ENCODE measurements at regions not wholly inside any gene's neighbourhood (a gene's known extent, or its start where the extent isn't known, plus 50 kb on each side); places are given as distances from the start of the nearest gene placed in this dataset.
"Not testable (repeated sequence)": the region's sequence is repeated elsewhere in the genome, so short reads cannot be mapped to it uniquely, and the experiment has no call there.

DNA sequence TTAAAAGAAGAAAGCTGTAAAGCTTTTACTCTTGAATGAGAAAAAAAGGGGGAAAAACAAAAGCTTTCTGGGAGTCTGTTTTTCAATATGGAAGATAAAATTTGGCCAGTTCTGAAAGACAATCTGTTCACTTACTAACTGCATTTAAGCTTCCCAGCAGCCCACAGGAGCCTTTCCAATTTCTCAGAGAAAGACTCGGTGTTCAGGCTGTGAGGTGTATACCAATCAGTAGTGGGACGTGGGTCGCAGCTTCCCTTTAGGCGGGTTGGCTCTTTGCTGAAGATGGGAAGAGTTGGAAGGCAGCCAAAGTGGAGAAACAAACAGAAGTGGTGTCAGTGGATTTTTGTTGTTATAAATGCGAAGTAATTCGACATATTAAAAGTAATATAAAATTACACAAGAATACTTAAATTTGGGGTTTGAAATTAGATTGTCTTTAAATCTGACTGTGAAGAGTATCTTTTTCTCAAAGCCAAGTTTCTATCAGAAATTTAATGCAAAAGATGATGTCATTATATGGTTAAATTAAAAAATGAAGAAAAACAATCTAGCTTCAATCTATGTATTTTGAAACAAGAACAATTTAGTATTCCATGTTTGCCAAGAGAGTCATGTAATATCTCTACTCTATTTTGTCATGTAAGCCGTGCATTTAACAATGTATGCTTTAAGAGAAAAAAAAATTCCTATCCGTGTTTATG, 590.2 kb upstream of the ATXN7L3B start:
- no peak for DNase-seq (ENCODE audit: low read depth, low spot score)

DNA sequence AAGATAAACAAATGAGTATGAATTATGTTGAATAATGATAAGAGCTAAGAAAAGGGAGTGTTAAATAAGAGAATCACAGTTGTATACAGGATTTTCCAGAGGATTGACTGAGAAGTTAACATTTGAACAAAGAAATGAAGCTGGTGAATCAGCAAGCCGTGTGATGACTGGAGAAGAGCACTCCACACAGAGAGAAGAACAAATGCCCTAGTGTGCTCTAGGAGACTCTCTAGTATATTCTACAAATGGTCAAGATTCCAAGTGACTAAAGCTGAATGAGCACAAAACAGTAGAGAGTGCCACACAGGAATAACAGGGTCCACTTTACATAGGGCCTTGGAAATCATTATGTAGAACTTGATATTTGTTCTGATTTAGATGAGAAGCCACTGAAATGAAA, 587.1 kb upstream of the ATXN7L3B start:
- DNase-seq (ENCODE audit: low read depth, low spot score) = no peak

- no peak for DNase-seq (ENCODE audit: low read depth, low spot score)
These were observed 585.5 kb upstream of the ATXN7L3B start for GRCh38 chr12:73951956-73952703.

DNA sequence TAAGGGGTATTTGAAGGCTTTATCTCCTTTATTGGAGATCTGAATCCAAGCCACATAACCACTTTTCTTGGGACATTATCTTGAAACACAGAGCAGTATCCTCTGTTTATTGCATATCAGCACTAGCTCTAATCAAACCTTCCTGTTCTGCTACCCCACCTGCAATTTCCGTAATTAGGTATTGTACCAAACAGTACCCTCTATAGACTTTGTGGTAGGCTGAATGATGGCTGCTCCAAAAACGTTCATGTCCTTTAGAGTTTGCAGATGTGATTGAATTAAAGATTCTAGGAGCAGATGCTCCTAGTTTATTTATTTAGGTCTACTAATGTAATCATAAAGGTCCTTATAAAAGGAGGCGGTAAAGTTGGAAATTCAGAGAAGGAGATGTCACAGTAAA, 573.0 kb upstream of the ATXN7L3B start:
- no peak for DNase-seq (ENCODE audit: low read depth, low spot score)

GRCh38 chr12:73973486-73973885, 564.1 kb upstream of the ATXN7L3B start:
- DNase-seq (ENCODE audit: low read depth, low spot score) = no peak

DNA sequence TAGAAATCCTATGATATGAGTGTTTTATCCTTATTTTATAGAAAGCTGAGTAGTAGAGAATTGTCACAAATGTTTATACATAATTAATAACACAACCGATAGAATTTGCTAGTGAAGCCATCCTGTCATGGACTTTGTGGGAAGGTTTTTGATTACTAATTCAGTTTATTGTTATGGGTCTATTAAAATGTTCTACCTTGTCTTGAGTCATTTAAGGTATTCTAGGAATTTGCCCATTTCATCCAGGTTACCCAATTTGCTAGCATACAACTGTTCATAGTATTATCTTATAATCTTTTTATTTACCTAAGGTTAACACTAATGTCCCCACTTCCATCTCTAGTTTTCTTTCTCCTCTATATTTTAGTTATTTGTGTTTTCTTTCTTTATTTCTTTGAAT, 553.1 kb upstream of the ATXN7L3B start:
- no peak for DNase-seq (ENCODE audit: low read depth, low spot score)

DNA sequence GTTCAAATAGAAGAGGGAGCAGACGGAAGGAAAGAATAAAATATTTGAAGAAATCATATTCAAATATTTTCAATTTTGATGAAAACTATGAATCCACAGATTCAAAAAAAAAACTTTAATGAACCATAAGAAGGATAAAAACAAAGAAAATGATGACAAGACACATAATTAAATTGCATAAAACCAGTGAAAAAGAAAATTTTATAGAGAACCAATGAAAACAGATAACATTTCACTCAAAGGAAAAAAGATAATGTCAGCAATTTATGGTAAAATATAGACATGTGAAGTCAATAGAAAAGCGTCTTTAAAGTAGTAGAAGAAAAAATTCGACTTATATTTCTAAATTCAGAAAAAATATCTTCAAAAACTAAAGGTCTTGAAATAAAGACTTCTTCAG, 546.5 kb upstream of the ATXN7L3B start:
- DNase-seq (ENCODE audit: low read depth, low spot score) = no peak

DNA sequence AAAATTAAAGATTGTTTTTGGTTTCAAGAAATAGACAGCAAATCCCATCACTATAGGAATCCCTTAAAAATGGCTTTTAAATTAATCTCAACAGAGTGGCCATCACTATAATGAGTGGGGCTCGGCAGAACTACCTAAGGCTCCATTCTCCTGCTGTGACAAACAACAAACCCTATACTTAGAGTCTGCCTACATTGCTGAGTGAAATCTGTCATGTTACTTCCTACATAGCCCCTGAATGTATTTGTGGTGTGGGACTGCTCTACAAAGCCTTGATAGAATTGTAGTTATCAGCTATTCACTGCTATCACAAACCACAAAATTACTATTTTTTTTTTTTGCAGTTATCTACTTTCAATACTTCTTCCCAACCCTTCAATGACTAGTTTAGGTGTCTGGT, 538.7 kb upstream of the ATXN7L3B start:
- DNase-seq (ENCODE audit: low read depth, low spot score) = no peak

GRCh38 chr12:74015118-74015517, 522.5 kb upstream of the ATXN7L3B start:
- no peak for DNase-seq (ENCODE audit: low read depth, low spot score)

- not testable (repeated sequence) for DNase-seq (ENCODE audit: low read depth, low spot score)
These were observed 521.3 kb upstream of the ATXN7L3B start for GRCh38 chr12:74016324-74016723.

DNA sequence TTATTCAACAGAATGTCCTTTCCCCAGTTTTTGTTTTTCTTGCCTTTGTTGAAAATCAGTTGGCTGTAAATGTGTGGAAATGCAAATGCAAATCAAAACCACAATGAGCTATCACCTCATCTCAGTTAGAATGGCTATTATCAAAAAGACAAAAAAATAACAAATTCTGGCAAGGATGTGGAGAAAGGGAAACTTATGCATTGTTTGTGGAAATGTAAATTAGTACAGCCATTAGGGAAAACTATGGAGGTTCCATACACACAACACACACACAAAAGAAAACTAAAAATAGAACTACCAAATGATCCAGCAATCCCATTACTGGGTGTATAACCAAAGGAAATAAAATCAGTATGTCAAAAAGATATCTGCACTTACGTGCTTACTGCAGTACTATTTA, 518.8 kb upstream of the ATXN7L3B start:
- DNase-seq (ENCODE audit: low read depth, low spot score) = peak; percentile 19

DNA sequence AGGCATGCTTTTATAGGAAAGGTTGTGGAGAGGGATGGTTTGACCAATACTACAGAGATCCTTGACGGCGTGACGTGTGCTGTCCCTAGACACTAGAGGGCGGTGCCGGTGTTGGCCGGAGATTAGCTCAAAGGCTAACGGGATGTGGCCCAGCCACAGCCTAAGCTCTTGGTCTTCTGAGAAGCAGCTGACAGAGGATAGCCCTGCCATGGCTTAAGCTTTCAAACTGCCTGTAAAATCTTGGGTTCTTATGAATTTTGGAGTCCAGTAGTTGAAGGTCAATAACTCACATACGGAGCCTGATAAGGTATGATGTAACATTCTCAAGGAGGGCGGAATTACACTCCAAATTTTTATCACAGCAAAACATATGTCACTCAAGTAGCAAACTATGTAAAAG, 515.7 kb upstream of the ATXN7L3B start:
- peak; percentile 48 for DNase-seq (ENCODE audit: low read depth, low spot score)

- no peak for DNase-seq (ENCODE audit: low read depth, low spot score)
These were observed 506.6 kb upstream of the ATXN7L3B start for GRCh38 chr12:74031045-74031444.

GRCh38 chr12:74033531-74033930, 504.1 kb upstream of the ATXN7L3B start:
- DNase-seq (ENCODE audit: low read depth, low spot score) = no peak

GRCh38 chr12:74039138-74039537, 498.5 kb upstream of the ATXN7L3B start:
- DNase-seq (ENCODE audit: low read depth, low spot score) = not testable (repeated sequence)

GRCh38 chr12:74043343-74043742, 494.3 kb upstream of the ATXN7L3B start:
- peak; percentile 40 for DNase-seq (ENCODE audit: low read depth, low spot score)

DNA sequence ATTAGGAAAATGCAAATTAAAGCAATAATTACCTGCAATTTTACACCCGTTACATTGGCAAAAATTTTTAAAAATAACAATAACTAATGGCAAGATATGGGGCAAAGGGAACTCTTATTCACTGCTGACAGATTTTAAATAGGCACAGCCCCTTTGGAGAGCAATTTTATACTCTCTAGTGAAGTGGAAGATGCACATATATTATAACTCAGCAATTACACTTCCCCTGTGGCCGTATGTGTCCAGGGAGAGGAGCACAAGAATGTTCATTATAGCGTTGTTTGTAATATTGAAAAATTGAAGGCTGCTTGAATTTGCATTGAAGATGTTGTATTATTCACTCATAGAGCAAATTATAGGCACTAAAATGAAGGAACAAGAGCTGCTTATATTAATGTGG, 488.3 kb upstream of the ATXN7L3B start:
- DNase-seq (ENCODE audit: low read depth, low spot score) = no peak

- no peak for DNase-seq (ENCODE audit: low read depth, low spot score)
These were observed 485.8 kb upstream of the ATXN7L3B start for GRCh38 chr12:74051848-74052247.

- DNase-seq (ENCODE audit: low read depth, low spot score) = no peak
These were observed 471.2 kb upstream of the ATXN7L3B start for GRCh38 chr12:74066476-74066875.

DNA sequence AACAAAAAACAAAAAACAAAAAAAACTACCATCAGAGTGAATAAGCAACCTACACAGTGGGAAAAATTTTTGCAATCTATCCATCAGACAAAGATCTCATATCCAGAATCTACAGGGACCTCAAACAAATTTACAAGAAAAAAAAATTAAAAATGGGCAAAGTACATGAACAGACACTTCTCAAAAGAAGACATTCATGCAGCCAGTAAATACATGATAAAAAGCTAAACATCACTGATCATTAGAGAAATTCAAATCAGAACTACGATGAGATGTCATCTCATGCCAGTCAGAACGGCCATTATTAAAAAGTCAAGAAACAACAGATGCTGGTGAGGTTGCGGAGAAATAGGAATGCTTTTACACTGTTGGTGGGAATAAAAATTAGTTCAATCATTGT, 466.5 kb upstream of the ATXN7L3B start:
- no peak for DNase-seq (ENCODE audit: low read depth, low spot score)

GRCh38 chr12:74076918-74077317, 460.7 kb upstream of the ATXN7L3B start:
- no peak for DNase-seq (ENCODE audit: low read depth, low spot score)

DNA sequence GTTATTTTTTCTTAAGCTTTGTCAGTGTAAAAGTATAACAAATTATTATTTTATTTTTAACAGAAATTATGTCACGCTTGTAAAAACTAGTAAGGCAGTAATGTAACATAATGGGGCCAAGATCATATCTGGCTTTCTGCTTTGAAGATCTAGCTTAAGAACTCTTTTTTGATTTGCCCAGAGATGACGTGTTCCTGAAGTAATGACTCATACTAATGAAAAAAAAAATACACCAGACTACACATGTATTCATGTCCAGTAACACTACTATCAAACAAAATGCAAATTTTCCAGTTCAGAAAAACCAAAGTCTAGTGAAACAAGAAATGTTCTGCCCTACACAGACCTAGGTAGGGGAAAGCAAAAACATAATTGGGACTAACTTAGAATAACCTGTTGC, 432.2 kb upstream of the ATXN7L3B start:
- peak; percentile 8 for DNase-seq (ENCODE audit: low read depth, low spot score)

DNA sequence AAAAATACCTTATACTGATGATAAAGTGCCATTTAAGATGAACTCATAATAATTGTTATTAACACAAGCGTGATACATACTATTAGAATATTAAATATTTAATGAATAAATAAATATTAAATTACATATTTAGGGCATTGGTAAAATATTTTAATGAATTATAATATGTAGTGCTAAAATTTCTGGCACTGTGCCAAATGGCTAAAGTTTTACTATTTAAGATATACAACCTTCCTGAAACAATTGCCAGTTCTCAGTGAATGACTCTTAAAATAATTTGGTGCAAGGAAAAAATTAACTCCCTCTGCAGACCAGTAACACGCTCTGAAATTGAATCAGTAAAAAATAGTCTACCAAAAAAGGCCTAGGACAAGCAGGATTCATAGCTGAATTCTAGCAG, 428.9 kb upstream of the ATXN7L3B start:
- no peak for DNase-seq (ENCODE audit: low read depth, low spot score)
